HepG2 (cell line): ENCODE measurements at regions not wholly inside any gene's neighbourhood (a gene's known extent, or its start where the extent isn't known, plus 50 kb on each side); places are given as distances from the start of the nearest gene placed in this dataset.

Experiments
- ATAC-seq: fragments of 200-7000 bp; cut with Tn5 transposase; 3 replicates; pipeline ENCODE4 v1.9.1; 2020; ENCODE audit warnings: mild to moderate bottlenecking, moderate library complexity
- BruUV-seq: library from RNA; stranded (reverse); fragments of 400-500 nt; replicated peaks from 2 replicates; lab custom pipeline; 2021; lab: Mats Ljungman, UMichigan
- CTCF ChIA-PET: fragments of 300-600 bp; formaldehyde crosslinking; extraction: SDS; loops from one replicate; lab custom pipeline; 2021; ENCODE audit warnings: low total read pairs, inconsistent platforms, low intra/inter-chr PET ratio; lab: Yijun Ruan, JAX
- POLR2A ChIA-PET: fragments of 350-600 bp; sonication (Branson Sonifier 250); formaldehyde crosslinking; loops from one replicate; lab custom pipeline; 2020; ENCODE audit warnings: antibody characterized with exemption, inconsistent platforms; lab: Yijun Ruan, JAX
- DNase-seq: peaks from one replicate; pipeline ENCODE4 v3.0.0-alpha.2; 2015; ENCODE audit warnings: low spot score
- FAIRE-seq: peaks from 3 replicates; lab custom pipeline; 2011; peaks lifted over from hg19 to GRCh38; lab: Jason Lieb, UNC
- H2AFZ ChIP-seq: one replicate; pipeline ENCODE4 v1.6.1; 2011; ENCODE audit warnings: low read length, inconsistent platforms
- H3K27ac ChIP-seq: fragments of 300-600 bp; 3 replicates; pipeline ENCODE4 v1.8.0; 2011; ENCODE audit warnings: mixed run types, mild to moderate bottlenecking, mixed read lengths, low read length, inconsistent platforms; ENCODE audit not compliant: insufficient read depth; ENCODE audit errors: extremely low read length
- H3K27me3 ChIP-seq, 2 experiments: fragments of 200-600 bp in 1 of 2; 2 replicates in 1 of 2; 3 replicates in 1 of 2; pipeline versions ENCODE4 v1.6.0 to v1.8.0; 2011; ENCODE audit warnings: low read length in 2 of 2, mild to moderate bottlenecking in 2 of 2, moderate library complexity in 2 of 2, inconsistent platforms in 1 of 2; ENCODE audit not compliant: insufficient read depth in 2 of 2, control insufficient read depth in 1 of 2
- H3K36me3 ChIP-seq, 2 experiments: fragments of 200-600 bp in 1 of 2; replicated peaks in 1 of 2; 2 replicates in 1 of 2; 3 replicates in 1 of 2; pipeline versions ENCODE4 v1.5.1 to v1.8.0; 2011; ENCODE audit warnings: low read length in 2 of 2, inconsistent platforms in 1 of 2; ENCODE audit not compliant: insufficient read depth in 2 of 2, control insufficient read depth in 1 of 2
- H3K4me1 ChIP-seq: 2 replicates; pipeline ENCODE4 v1.5.1; 2012; ENCODE audit warnings: low read length, inconsistent platforms; ENCODE audit not compliant: insufficient read depth
- H3K4me2 ChIP-seq: 2 replicates; pipeline ENCODE4 v1.6.0; 2011; ENCODE audit warnings: low read depth, low read length, inconsistent platforms
- H3K4me3 ChIP-seq, 3 experiments: fragments of 200-600 bp in 1 of 3; sonication (generic), shearing (Covaris generic) in 1 of 3; replicated peaks in 1 of 3; 2 replicates each; pipeline ENCODE4 v1.5.1; 2011 to 2016; ENCODE audit warnings: low read length in 3 of 3, inconsistent platforms in 2 of 3, low read depth in 2 of 3, mild to moderate bottlenecking in 2 of 3, control low read depth in 1 of 3, mixed read lengths in 1 of 3; ENCODE audit not compliant: insufficient read depth in 1 of 3
- H3K79me2 ChIP-seq: one replicate; pipeline ENCODE4 v1.6.1; 2011; ENCODE audit warnings: low read length, inconsistent platforms; ENCODE audit not compliant: insufficient read depth
- H3K9ac ChIP-seq: 2 replicates; pipeline ENCODE4 v1.6.0; 2011; ENCODE audit warnings: mild to moderate bottlenecking, low read depth, low read length, inconsistent platforms; ENCODE audit not compliant: insufficient read depth
- H3K9me3 ChIP-seq: 2 replicates; pipeline ENCODE4 v1.5.1; 2012; ENCODE audit warnings: mild to moderate bottlenecking, low read length
- H4K20me1 ChIP-seq: 2 replicates; pipeline ENCODE4 v1.6.0; 2011; ENCODE audit warnings: inconsistent platforms, mild to moderate bottlenecking, low read length, moderate library complexity; ENCODE audit not compliant: insufficient read depth
- HNRNPH1 ChIP-seq: fragments of 200-400 bp; formaldehyde crosslinking; optimal IDR thresholded peaks from 2 replicates; pipeline ENCODE3; 2017; ENCODE audit warnings: mild to moderate bottlenecking, low read depth, low read length
- HOXA9 ChIP-seq: sonication (generic); formaldehyde crosslinking; IDR thresholded peaks from 2 replicates; pipeline ENCODE4 v1.8.1; 2022; ENCODE audit warnings: missing genetic modification reagents, mild to moderate bottlenecking, moderate library complexity, borderline replicate concordance
- MTF1 ChIP-seq: sonication (generic); formaldehyde crosslinking; IDR thresholded peaks from 2 replicates; pipeline ENCODE4 v1.5.0; 2020; ENCODE audit warnings: missing genetic modification reagents
- MZF1 ChIP-seq: sonication (generic); formaldehyde crosslinking; IDR thresholded peaks from 2 replicates; pipeline ENCODE4 v1.8.1; 2023; ENCODE audit warnings: mild to moderate bottlenecking, missing genetic modification reagents, borderline replicate concordance
- NFKB2 ChIP-seq: sonication (generic); formaldehyde crosslinking; IDR thresholded peaks from 2 replicates; pipeline ENCODE4 v1.4.0; 2020; ENCODE audit warnings: missing genetic modification reagents, borderline replicate concordance
- WIZ ChIP-seq: sonication (generic); formaldehyde crosslinking; IDR thresholded peaks from 2 replicates; pipeline ENCODE4 v1.5.1; 2020; ENCODE audit warnings: mild to moderate bottlenecking, missing genetic modification reagents
- ZHX2 ChIP-seq, 2 experiments: sonication (generic) in 1 of 2; formaldehyde crosslinking in 1 of 2; IDR thresholded peaks; 2 replicates each; pipeline versions ENCODE4 v1.6.1 to v1.9.0; 2014 to 2022; ENCODE audit warnings: antibody characterized with exemption in 1 of 2, borderline replicate concordance in 1 of 2, inconsistent platforms in 1 of 2, low read depth in 1 of 2, missing genetic modification reagents in 1 of 2
- ZNF10 ChIP-seq: sonication (generic); formaldehyde crosslinking; IDR thresholded peaks from 2 replicates; pipeline ENCODE4 v1.4.0; 2020; ENCODE audit warnings: mild to moderate bottlenecking, low read depth, missing genetic modification reagents, borderline replicate concordance
- ZNF430 ChIP-seq: sonication (generic); formaldehyde crosslinking; IDR thresholded peaks from 2 replicates; pipeline ENCODE4 v1.9.0; 2021; ENCODE audit warnings: mild to moderate bottlenecking, missing genetic modification reagents
- ZNF446 ChIP-seq: sonication (generic); formaldehyde crosslinking; IDR thresholded peaks from 2 replicates; pipeline ENCODE4 v1.5.0; 2020; ENCODE audit warnings: mild to moderate bottlenecking, missing genetic modification reagents
- ZSCAN12 ChIP-seq: sonication (generic); formaldehyde crosslinking; IDR thresholded peaks from 2 replicates; pipeline ENCODE4 v1.9.0; 2021; ENCODE audit warnings: mild to moderate bottlenecking, missing genetic modification reagents
- WGBS: methylation state at CpG from one replicate; pipeline ENCODE4 v1.1.6; 2017; ENCODE audit warnings: low lambda C conversion rate; 5-methylcytosine and 5-hydroxymethylcytosine counted together
- in situ Hi-C: cut with HindIII; loops from 2 replicates; pipeline ENCODE4 v1.10.0; 2017; ENCODE audit warnings: low pct_unique_long_range_greater_than_20kb; ENCODE audit not compliant: extremely low pct_ligation_motif_present
- intact Hi-C: fragments of 100-400 bp; cut with micrococcal nuclease; formaldehyde crosslinking; loops from one replicate; pipeline ENCODE4 v1.10.0; 2022; ENCODE audit not compliant: unreplicated experiment
- TF ChIP-seq, protein P1 (sequence below): IDR thresholded peaks from 2 replicates; pipeline ENCODE4 v1.6.1; 2016; ENCODE audit warnings: missing genetic modification reagents, missing compliant biosample characterization

DNA sequence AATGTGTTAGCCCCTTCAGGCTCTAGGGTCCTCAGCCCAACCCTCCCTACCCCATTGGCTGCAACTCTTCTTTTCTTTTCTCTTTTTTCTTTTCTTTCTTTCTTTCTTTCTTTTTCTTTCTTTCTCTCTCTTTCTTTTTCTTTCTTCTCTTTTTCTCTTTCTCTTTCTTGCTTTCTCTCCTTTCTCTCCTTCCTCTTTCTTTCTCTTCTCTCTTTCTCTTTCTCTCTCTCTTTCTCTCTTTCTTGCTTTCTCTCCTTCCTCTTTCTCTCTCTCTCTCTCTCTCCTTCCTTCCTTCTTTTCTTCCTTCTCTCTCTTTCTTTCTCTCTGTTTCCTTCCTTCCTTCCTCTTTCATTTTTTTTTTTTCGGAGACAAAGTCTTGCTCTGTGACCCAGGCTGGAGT is 458.9 kb downstream of the TYW1 start:
- ATAC-seq: no peak
- intact Hi-C loops (no loop called here), in situ Hi-C loops (no loop called here)
- H4K20me1 ChIP-seq: no peaks in the 10 kb centered on the region
- no peak overlapping the region for H3K27ac ChIP-seq
- WGBS: 29% methylated on average over 1 of the region's 1 CpG
- no TSS peak for BruUV-seq
- no peak for DNase-seq
- H3K4me2 ChIP-seq: no peak overlapping the region
- no peaks in the 10 kb centered on the region for H3K4me1 ChIP-seq
- H2AFZ ChIP-seq: no peak overlapping the region
- H3K4me3 ChIP-seq: no peak overlapping the region
- ChIA-PET CTCF (no interaction called here), POLR2A (no interaction called here)
- no peaks in the 10 kb centered on the region for H3K79me2 ChIP-seq
- no peak for FAIRE-seq
- no peaks in the 10 kb centered on the region for H3K9me3 ChIP-seq
- H3K9ac ChIP-seq: no peak overlapping the region
- H3K27me3 ChIP-seq: peaks cover 4 to 5% of the 10 kb centered on the region in 2 experiments; a peak in 2 of 5 replicates
- H3K36me3 ChIP-seq: no peaks in the 10 kb centered on the region
- TF ChIP-seq HOXA9 (CRISPR knock-in tag) (no peak), MZF1 (CRISPR knock-in tag) (no peak), MTF1 (CRISPR knock-in tag) (no peak), HNRNPH1 (no peak), ZNF10 (CRISPR knock-in tag) (no peak), ZNF446 (CRISPR knock-in tag) (no peak), ZSCAN12 (no peak), WIZ (no peak), ZHX2 (IDR thresholded peaks at IDR 0.05; ENCODE audit: low read depth) (no peak), ZHX2 (CRISPR knock-in tag; IDR thresholded peaks at IDR 0.05; ENCODE audit: borderline replicate concordance) (no peak), NFKB2 (CRISPR knock-in tag) (no peak), ZNF430 (CRISPR knock-in tag) (no peak)
- TF ChIP-seq, protein P1, sequence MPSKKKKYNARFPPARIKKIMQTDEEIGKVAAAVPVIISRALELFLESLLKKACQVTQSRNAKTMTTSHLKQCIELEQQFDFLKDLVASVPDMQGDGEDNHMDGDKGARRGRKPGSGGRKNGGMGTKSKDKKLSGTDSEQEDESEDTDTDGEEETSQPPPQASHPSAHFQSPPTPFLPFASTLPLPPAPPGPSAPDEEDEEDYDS (CRISPR knock-in tag): no peak
- TF ChIP-seq, all 625 proteins: peak for 0
